Panc1 (cell line): ENCODE measurements at regions not wholly inside any gene's neighbourhood (a gene's known extent, or its start where the extent isn't known, plus 50 kb on each side); places are given as distances from the start of the nearest gene placed in this dataset.

Experiments used
- ATAC-seq: fragments of 200-7000 bp; cut with Tn5 transposase; 2 replicates; pipeline ENCODE4 v1.9.1; 2020; ENCODE audit warnings: mild to moderate bottlenecking, moderate library complexity
- BruUV-seq: library from RNA; stranded (reverse); fragments of 400-500 nt; replicated peaks from 2 replicates; lab custom pipeline; 2021; lab: Mats Ljungman, UMichigan
- CTCF ChIA-PET: fragments of 300-600 bp; sonication (Branson Sonifier 250); formaldehyde crosslinking; loops from one replicate; lab custom pipeline; 2022; ENCODE audit warnings: antibody characterized with exemption; lab: Charles Lee
- POLR2A ChIA-PET: fragments of 300-600 bp; sonication (Branson Sonifier 250); formaldehyde crosslinking; loops from one replicate; lab custom pipeline; 2022; ENCODE audit warnings: antibody characterized with exemption; lab: Charles Lee
- DNase-seq: peaks from one replicate; pipeline ENCODE4 v3.0.0-alpha.2; 2010; ENCODE audit warnings: low read depth, low spot score
- H3K27ac ChIP-seq: 2 replicates; pipeline ENCODE4 v1.5.1; 2011; ENCODE audit warnings: mild to moderate bottlenecking, low read length, inconsistent platforms
- H3K27me3 ChIP-seq: fragments of 200-500 bp; sonication (Bioruptor generic); 2 replicates; pipeline ENCODE4 v1.6.0; 2014; ENCODE audit warnings: low read length, inconsistent platforms; ENCODE audit not compliant: control insufficient read depth, insufficient read depth
- H3K36me3 ChIP-seq: fragments of 200-500 bp; sonication (Bioruptor generic); 2 replicates; pipeline ENCODE4 v1.5.1; 2014; ENCODE audit warnings: inconsistent platforms, mild to moderate bottlenecking, low read length, moderate library complexity; ENCODE audit not compliant: control insufficient read depth, insufficient read depth
- H3K4me1 ChIP-seq: 2 replicates; pipeline ENCODE4 v1.5.1; 2011; ENCODE audit warnings: inconsistent platforms, mild to moderate bottlenecking, low read length, moderate library complexity; ENCODE audit not compliant: control insufficient read depth, insufficient read depth
- H3K4me3 ChIP-seq, 2 experiments: 2 replicates each; pipeline ENCODE4 v1.5.1; 2011 to 2012; ENCODE audit warnings: low read depth in 2 of 2, low read length in 2 of 2, mild to moderate bottlenecking in 2 of 2, inconsistent platforms in 1 of 2, moderate library complexity in 1 of 2
- H3K9me3 ChIP-seq: fragments of 200-500 bp; sonication (Bioruptor generic); 2 replicates; pipeline ENCODE4 v1.5.1; 2014; ENCODE audit warnings: low read depth, mild to moderate bottlenecking, inconsistent platforms, low read length, moderate library complexity; ENCODE audit not compliant: control insufficient read depth, insufficient read depth
- CTCF ChIP-seq: fragments of 450-650 bp; IDR thresholded peaks from 2 replicates; pipeline ENCODE4 v1.5.1; 2017; ENCODE audit warnings: mild to moderate bottlenecking
- POLR2AphosphoS5 ChIP-seq: IDR thresholded peaks from 2 replicates; pipeline ENCODE4 v1.6.1; 2012; ENCODE audit warnings: mild to moderate bottlenecking, low read depth, low read length, moderate library complexity
- REST ChIP-seq, 2 experiments: IDR thresholded peaks; 2 replicates each; pipeline ENCODE4 v1.6.1; 2011 to 2012; ENCODE audit warnings: low read depth in 2 of 2, control low read depth in 1 of 2, low read length in 1 of 2, mild to moderate bottlenecking in 1 of 2, moderate library complexity in 1 of 2; ENCODE audit not compliant: insufficient read depth in 1 of 2
- SIN3A ChIP-seq: IDR thresholded peaks from 2 replicates; pipeline ENCODE4 v1.6.1; 2012; ENCODE audit warnings: low read depth, mild to moderate bottlenecking, low read length, moderate library complexity, borderline replicate concordance; ENCODE audit not compliant: insufficient read depth
- TCF7L2 ChIP-seq: IDR thresholded peaks from 2 replicates; pipeline ENCODE4 v1.6.1; 2011; ENCODE audit warnings: mild to moderate bottlenecking, low read depth, low read length, inconsistent platforms
- in situ Hi-C: cut with HindIII; loops from 2 replicates; pipeline ENCODE4 v1.10.0; 2016; ENCODE audit warnings: low sequenced_read_pairs, low pct_unique_long_range_greater_than_20kb
- intact Hi-C: fragments of 100-400 bp; cut with micrococcal nuclease; formaldehyde crosslinking; loops from one replicate; pipeline ENCODE4 v1.10.0; 2022; ENCODE audit not compliant: unreplicated experiment

- ChIA-PET CTCF (no interaction called here), POLR2A (no interaction called here)
- Histone ChIP-seq H3K4me3 (no peak overlapping the region), H3K9me3 (no peaks in the 10 kb centered on the region), H3K27ac (no peak overlapping the region), H3K27me3 (no peaks in the 10 kb centered on the region), H3K4me1 (no peaks in the 10 kb centered on the region), H3K36me3 (no peaks in the 10 kb centered on the region)
- intact Hi-C loops = no loop called here
- TF ChIP-seq REST (IDR thresholded peaks at IDR 0.05; ENCODE audit: insufficient read depth in 1 of 2, low read depth in 2 of 2, low read length in 1 of 2) = no peak
- no peak for TF ChIP-seq SIN3A
- no peak for TF ChIP-seq TCF7L2
- TF ChIP-seq CTCF = no peak
- TF ChIP-seq POLR2AphosphoS5 = no peak
- ATAC-seq = no peak
- in situ Hi-C loops = no loop called here
- BruUV-seq = no TSS peak
- DNase-seq = no peak
These were observed 1274.1 kb upstream of the SPRY2 start for GRCh38 chr13:81615031-81615430.

- CTCF ChIA-PET = no interaction called here
These were observed 1269.7 kb upstream of the SPRY2 start for GRCh38 chr13:81610644-81611043.

More at GRCh38 chr13:81610644-81611043, 1269.7 kb upstream of the SPRY2 start:
- Histone ChIP-seq H3K4me1 (no peaks in the 10 kb centered on the region), H3K4me3 (no peak overlapping the region), H3K27me3 (no peaks in the 10 kb centered on the region), H3K9me3 (no peaks in the 10 kb centered on the region), H3K36me3 (no peaks in the 10 kb centered on the region), H3K27ac (no peak overlapping the region)
- in situ Hi-C loops (no loop called here), intact Hi-C loops (no loop called here)
- TF ChIP-seq REST (IDR thresholded peaks at IDR 0.05; ENCODE audit: insufficient read depth in 1 of 2, low read depth in 2 of 2, low read length in 1 of 2) (no peak), POLR2AphosphoS5 (no peak), TCF7L2 (no peak), CTCF (no peak), SIN3A (no peak)
- DNase-seq = no peak
- BruUV-seq = no TSS peak
- POLR2A ChIA-PET = no interaction called here
- ATAC-seq = no peak
